ENCODE measurements at regions not wholly inside any gene's neighbourhood (a gene's known extent, or its start where the extent isn't known, plus 50 kb on each side); places are given as distances from the start of the nearest gene placed in this dataset.

- H3K27ac ChIP-seq (ENCODE audit: low read depth, low read length) = no peak overlapping the region
- TF ChIP-seq CTCF (IDR thresholded peaks at IDR 0.05; ENCODE audit: low read depth, low read length, poor library complexity, severe bottlenecking) (no peak), EZH2phosphoT487 (IDR thresholded peaks at IDR 0.05; ENCODE audit: borderline replicate concordance, low read length) (no peak)
- no peaks in the 10 kb centered on the region for H3K4me1 ChIP-seq (ENCODE audit: control insufficient read depth, low read length)
- no peaks in the 10 kb centered on the region for H3K27me3 ChIP-seq (ENCODE audit: control insufficient read depth, low read length)
- no peaks in the 10 kb centered on the region for H3K36me3 ChIP-seq (ENCODE audit: control insufficient read depth, low read length)
- no peaks in the 10 kb centered on the region for H3K79me2 ChIP-seq (ENCODE audit: control insufficient read depth, low read length)
- no peak overlapping the region for H3K4me2 ChIP-seq (ENCODE audit: low read length)
- H3K4me3 ChIP-seq (ENCODE audit: low read length) = no peak overlapping the region
- H3K9me3 ChIP-seq (ENCODE audit: control insufficient read depth, insufficient read depth, low read length) = no peaks in the 10 kb centered on the region
- no peaks in the 10 kb centered on the region for H3K9me2 ChIP-seq (replicated peaks; ENCODE audit: control insufficient read depth, low read length)
- no peaks in the 10 kb centered on the region for H4K20me1 ChIP-seq (ENCODE audit: control insufficient read depth, insufficient read depth, low read depth, low read length)
- no peaks in the 10 kb centered on the region for H3F3A ChIP-seq (ENCODE audit: control insufficient read depth, insufficient read depth)
Observed at GRCh38 chr16:48892893-48893292, 282.9 kb upstream of the N4BP1 start.

DNA sequence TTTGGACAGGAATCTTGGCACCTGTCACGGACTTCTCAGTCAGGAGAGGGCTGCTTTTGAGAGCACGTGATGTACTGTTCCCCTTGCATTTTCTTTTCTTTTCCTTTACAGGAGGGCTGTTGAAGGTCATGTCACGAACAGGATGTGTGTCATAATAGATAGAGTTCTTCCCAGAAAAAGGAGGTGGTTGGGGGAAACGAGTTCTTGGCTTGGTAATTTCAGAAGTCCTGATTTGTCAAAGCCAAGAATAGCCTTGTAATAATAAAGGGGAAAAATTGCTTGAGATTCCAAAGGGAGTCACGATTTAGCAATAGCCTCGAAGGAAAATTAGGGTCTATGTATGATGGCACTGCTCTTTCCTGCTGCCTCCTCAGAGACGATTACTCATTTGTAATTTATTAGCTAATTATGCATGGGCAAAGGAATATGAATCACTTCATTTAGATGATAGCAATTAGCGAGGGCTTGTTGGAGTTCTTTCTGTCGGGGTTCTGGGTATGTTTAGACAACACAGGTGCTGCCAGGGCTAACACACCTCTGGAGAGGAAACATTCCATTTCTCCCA lies 277.7 kb upstream of the N4BP1 start:
- Histone ChIP-seq H3K4me2 (ENCODE audit: low read length) (no peak overlapping the region), H3K27me3 (ENCODE audit: control insufficient read depth, low read length) (no peaks in the 10 kb centered on the region), H3K79me2 (ENCODE audit: control insufficient read depth, low read length) (no peaks in the 10 kb centered on the region), H3K9me3 (ENCODE audit: control insufficient read depth, insufficient read depth, low read length) (no peaks in the 10 kb centered on the region), H3K4me1 (ENCODE audit: control insufficient read depth, low read length) (no peaks in the 10 kb centered on the region), H3K36me3 (ENCODE audit: control insufficient read depth, low read length) (no peaks in the 10 kb centered on the region), H4K20me1 (ENCODE audit: control insufficient read depth, insufficient read depth, low read depth, low read length) (no peaks in the 10 kb centered on the region), H3K9me2 (replicated peaks; ENCODE audit: control insufficient read depth, low read length) (no peaks in the 10 kb centered on the region), H3K4me3 (ENCODE audit: low read length) (no peak overlapping the region), H3K27ac (ENCODE audit: low read depth, low read length) (no peak overlapping the region), H3F3A (ENCODE audit: control insufficient read depth, insufficient read depth) (no peaks in the 10 kb centered on the region)
- TF ChIP-seq EZH2phosphoT487 (IDR thresholded peaks at IDR 0.05; ENCODE audit: borderline replicate concordance, low read length) (no peak), CTCF (IDR thresholded peaks at IDR 0.05; ENCODE audit: low read depth, low read length, poor library complexity, severe bottlenecking) (no peak)

DNA sequence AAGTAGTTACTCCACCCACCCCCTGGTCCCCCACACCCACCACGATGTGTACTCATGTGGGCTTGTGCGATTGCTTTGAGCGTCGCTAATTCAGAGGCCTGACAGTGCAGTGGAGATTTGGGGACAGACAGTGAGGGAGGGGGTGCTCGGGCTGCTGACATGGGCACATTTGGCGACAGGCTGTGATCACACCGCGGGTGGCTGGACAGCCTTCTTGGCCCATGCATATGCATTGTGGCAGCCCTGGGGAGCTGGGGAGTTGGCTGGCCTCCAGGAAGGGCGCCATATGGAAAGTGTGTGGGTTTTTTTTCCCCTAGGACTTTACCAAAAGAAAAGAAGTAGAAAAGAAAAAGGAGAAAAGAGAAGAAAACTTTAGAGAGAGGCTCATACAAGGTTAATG lies 275.5 kb upstream of the N4BP1 start:
- Histone ChIP-seq H3K4me3 (ENCODE audit: low read length) (no peak overlapping the region), H4K20me1 (ENCODE audit: control insufficient read depth, insufficient read depth, low read depth, low read length) (no peaks in the 10 kb centered on the region), H3K4me2 (ENCODE audit: low read length) (no peak overlapping the region), H3K79me2 (ENCODE audit: control insufficient read depth, low read length) (no peaks in the 10 kb centered on the region), H3K27ac (ENCODE audit: low read depth, low read length) (no peak overlapping the region), H3F3A (ENCODE audit: control insufficient read depth, insufficient read depth) (no peaks in the 10 kb centered on the region), H3K27me3 (ENCODE audit: control insufficient read depth, low read length) (no peaks in the 10 kb centered on the region), H3K9me3 (ENCODE audit: control insufficient read depth, insufficient read depth, low read length) (no peaks in the 10 kb centered on the region), H3K4me1 (ENCODE audit: control insufficient read depth, low read length) (no peaks in the 10 kb centered on the region), H3K36me3 (ENCODE audit: control insufficient read depth, low read length) (no peaks in the 10 kb centered on the region), H3K9me2 (replicated peaks; ENCODE audit: control insufficient read depth, low read length) (no peaks in the 10 kb centered on the region)
- TF ChIP-seq CTCF (IDR thresholded peaks at IDR 0.05; ENCODE audit: low read depth, low read length, poor library complexity, severe bottlenecking) = no peak
- TF ChIP-seq EZH2phosphoT487 (IDR thresholded peaks at IDR 0.05; ENCODE audit: borderline replicate concordance, low read length) = no peak
